ENCODE measurements at regions not wholly inside any gene's neighbourhood (a gene's known extent, or its start where the extent isn't known, plus 50 kb on each side); places are given as distances from the start of the nearest gene placed in this dataset.

- Histone ChIP-seq H2BK15ac (ENCODE audit: low read depth, poor library complexity, severe bottlenecking) (no peak overlapping the region), H3K9me3 (ENCODE audit: control insufficient read depth, low read length) (peaks cover 8% of the 10 kb centered on the region), H2BK5ac (ENCODE audit: low read depth, low read length, poor library complexity, severe bottlenecking) (no peak overlapping the region), H3K27ac (ENCODE audit: low read length, poor library complexity, severe bottlenecking) (no peak overlapping the region), H3K4me1 (ENCODE audit: control insufficient read depth, insufficient read depth, low read depth, low read length) (no peaks in the 10 kb centered on the region), H2BK12ac (ENCODE audit: low read length in 2 of 2) (no peak overlapping the region), H3K4me3 (ENCODE audit: insufficient read depth in 1 of 2, low read depth in 1 of 2, low read length in 2 of 2) (no peak overlapping the region), H2BK120ac (ENCODE audit: low read depth, low read length) (no peak overlapping the region), H3K4me2 (ENCODE audit: low read length, poor library complexity, severe bottlenecking) (no peak overlapping the region), H4K8ac (ENCODE audit: low read length) (no peak overlapping the region), H3K9ac (ENCODE audit: low read length) (no peak overlapping the region), H2AK5ac (ENCODE audit: low read length, severe bottlenecking) (no peak overlapping the region), H3K23ac (ENCODE audit: low read length in 2 of 2) (no peak overlapping the region), H3K79me1 (replicated peaks; ENCODE audit: low read length, poor library complexity, severe bottlenecking) (no peaks in the 10 kb centered on the region), H3K18ac (ENCODE audit: low read depth in 1 of 2, low read length in 2 of 2) (no peak overlapping the region), H3K36me3 (ENCODE audit: control insufficient read depth in 1 of 2, insufficient read depth in 2 of 2, low read depth in 1 of 2, low read length in 2 of 2) (no peaks in the 10 kb centered on the region), H3K27me3 (ENCODE audit: control insufficient read depth in 1 of 2, insufficient read depth in 1 of 2, low read length in 2 of 2) (no peaks in the 10 kb centered on the region), H3K4ac (ENCODE audit: low read depth in 1 of 2, low read length in 2 of 2) (no peak overlapping the region), H4K91ac (ENCODE audit: low read length) (no peak overlapping the region), H2AFZ (ENCODE audit: low read depth, low read length) (no peak overlapping the region), H3K14ac (ENCODE audit: low read length in 2 of 2) (no peak overlapping the region)
- no peak for DNase-seq
- WGBS = 64% methylated on average over 4 of the region's 4 CpGs
Measured at GRCh38 chr13:107942030-107942617, 273.2 kb downstream of the LIG4 start.

DNA sequence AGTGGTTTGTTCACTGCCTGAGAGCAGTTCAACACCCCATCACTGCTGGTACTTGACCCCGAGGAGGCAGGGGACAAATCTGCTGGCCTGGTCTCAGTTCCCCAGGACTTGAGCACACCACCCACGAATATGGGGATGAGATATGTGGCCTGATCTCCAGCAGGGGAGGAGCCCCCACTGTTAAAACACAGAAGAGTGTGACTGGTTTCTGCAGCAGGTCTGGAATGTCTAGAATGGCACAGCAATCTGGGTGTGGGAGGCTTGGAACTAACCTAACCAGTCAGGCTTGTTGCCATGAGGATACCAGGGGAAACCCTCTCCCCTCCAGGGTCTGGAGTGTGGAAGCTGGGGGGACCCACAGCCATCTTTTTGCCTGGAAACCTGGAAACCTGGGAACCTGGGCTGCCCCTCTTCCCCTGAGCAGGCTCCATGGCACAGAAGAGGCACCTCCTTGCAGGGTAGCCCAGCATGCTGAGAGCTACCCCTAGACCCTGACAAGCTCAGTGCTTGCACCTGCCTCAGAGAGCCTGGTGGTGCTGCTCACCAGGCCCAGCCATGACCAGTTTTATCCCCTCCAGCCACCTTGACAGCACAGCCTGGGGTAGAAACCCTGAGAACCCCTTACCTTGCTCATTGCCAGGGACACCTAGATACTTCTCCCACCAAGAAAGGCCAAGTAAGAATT lies 273.8 kb downstream of the LIG4 start:
- H3K4me1 ChIP-seq (ENCODE audit: control insufficient read depth, insufficient read depth, low read depth, low read length) = no peaks in the 10 kb centered on the region
- H3K27ac ChIP-seq (ENCODE audit: low read length, poor library complexity, severe bottlenecking) = no peak overlapping the region
- no peak overlapping the region for H2BK120ac ChIP-seq (ENCODE audit: low read depth, low read length)
- H2AK5ac ChIP-seq (ENCODE audit: low read length, severe bottlenecking) = no peak overlapping the region
- H3K9me3 ChIP-seq (ENCODE audit: control insufficient read depth, low read length) = peaks cover 8% of the 10 kb centered on the region
- H2BK5ac ChIP-seq (ENCODE audit: low read depth, low read length, poor library complexity, severe bottlenecking) = no peak overlapping the region
- no peak overlapping the region for H3K14ac ChIP-seq (ENCODE audit: low read length in 2 of 2)
- no peak overlapping the region for H3K9ac ChIP-seq (ENCODE audit: low read length)
- H3K36me3 ChIP-seq (ENCODE audit: control insufficient read depth in 1 of 2, insufficient read depth in 2 of 2, low read depth in 1 of 2, low read length in 2 of 2) = no peaks in the 10 kb centered on the region
- no peak overlapping the region for H2BK15ac ChIP-seq (ENCODE audit: low read depth, poor library complexity, severe bottlenecking)
- H3K4ac ChIP-seq (ENCODE audit: low read depth in 1 of 2, low read length in 2 of 2) = no peak overlapping the region
- H3K79me1 ChIP-seq (replicated peaks; ENCODE audit: low read length, poor library complexity, severe bottlenecking) = no peaks in the 10 kb centered on the region
- no peak overlapping the region for H2BK12ac ChIP-seq (ENCODE audit: low read length in 2 of 2)
- no peak overlapping the region for H3K18ac ChIP-seq (ENCODE audit: low read depth in 1 of 2, low read length in 2 of 2)
- H4K8ac ChIP-seq (ENCODE audit: low read length) = no peak overlapping the region
- H3K23ac ChIP-seq (ENCODE audit: low read length in 2 of 2) = no peak overlapping the region
- no peak overlapping the region for H2AFZ ChIP-seq (ENCODE audit: low read depth, low read length)
- no peaks in the 10 kb centered on the region for H3K27me3 ChIP-seq (ENCODE audit: control insufficient read depth in 1 of 2, insufficient read depth in 1 of 2, low read length in 2 of 2)
- H4K91ac ChIP-seq (ENCODE audit: low read length) = no peak overlapping the region
- H3K4me2 ChIP-seq (ENCODE audit: low read length, poor library complexity, severe bottlenecking) = no peak overlapping the region
- WGBS = 53% methylated on average over 2 of the region's 2 CpGs
- no peak overlapping the region for H3K4me3 ChIP-seq (ENCODE audit: insufficient read depth in 1 of 2, low read depth in 1 of 2, low read length in 2 of 2)
- no peak for DNase-seq

GRCh38 chr13:107937848-107938247 lies 277.5 kb downstream of the LIG4 start:
- no peaks in the 10 kb centered on the region for H3K27me3 ChIP-seq (ENCODE audit: control insufficient read depth in 1 of 2, insufficient read depth in 1 of 2, low read length in 2 of 2)
- no peak overlapping the region for H2AFZ ChIP-seq (ENCODE audit: low read depth, low read length)
- no peaks in the 10 kb centered on the region for H3K4me1 ChIP-seq (ENCODE audit: control insufficient read depth, insufficient read depth, low read depth, low read length)
- no peak overlapping the region for H3K4me2 ChIP-seq (ENCODE audit: low read length, poor library complexity, severe bottlenecking)
- no peak overlapping the region for H3K27ac ChIP-seq (ENCODE audit: low read length, poor library complexity, severe bottlenecking)
- H2BK120ac ChIP-seq (ENCODE audit: low read depth, low read length) = no peak overlapping the region
- H2BK15ac ChIP-seq (ENCODE audit: low read depth, poor library complexity, severe bottlenecking) = no peak overlapping the region
- H3K4me3 ChIP-seq (ENCODE audit: insufficient read depth in 1 of 2, low read depth in 1 of 2, low read length in 2 of 2) = no peak overlapping the region
- no peaks in the 10 kb centered on the region for H3K36me3 ChIP-seq (ENCODE audit: control insufficient read depth in 1 of 2, insufficient read depth in 2 of 2, low read depth in 1 of 2, low read length in 2 of 2)
- no peak overlapping the region for H2BK5ac ChIP-seq (ENCODE audit: low read depth, low read length, poor library complexity, severe bottlenecking)
- no CpG with 5 or more reads among the region's 2 CpGs for WGBS
- H4K91ac ChIP-seq (ENCODE audit: low read length) = no peak overlapping the region
- no peaks in the 10 kb centered on the region for H3K79me1 ChIP-seq (replicated peaks; ENCODE audit: low read length, poor library complexity, severe bottlenecking)
- DNase-seq = no peak
- no peak overlapping the region for H3K18ac ChIP-seq (ENCODE audit: low read depth in 1 of 2, low read length in 2 of 2)
- H4K8ac ChIP-seq (ENCODE audit: low read length) = no peak overlapping the region
- H3K4ac ChIP-seq (ENCODE audit: low read depth in 1 of 2, low read length in 2 of 2) = no peak overlapping the region
- peaks cover 5% of the 10 kb centered on the region for H3K9me3 ChIP-seq (ENCODE audit: control insufficient read depth, low read length)
- H3K9ac ChIP-seq (ENCODE audit: low read length) = no peak overlapping the region
- H3K23ac ChIP-seq (ENCODE audit: low read length in 2 of 2) = no peak overlapping the region
- no peak overlapping the region for H2AK5ac ChIP-seq (ENCODE audit: low read length, severe bottlenecking)
- no peak overlapping the region for H2BK12ac ChIP-seq (ENCODE audit: low read length in 2 of 2)
- H3K14ac ChIP-seq (ENCODE audit: low read length in 2 of 2) = no peak overlapping the region

DNA sequence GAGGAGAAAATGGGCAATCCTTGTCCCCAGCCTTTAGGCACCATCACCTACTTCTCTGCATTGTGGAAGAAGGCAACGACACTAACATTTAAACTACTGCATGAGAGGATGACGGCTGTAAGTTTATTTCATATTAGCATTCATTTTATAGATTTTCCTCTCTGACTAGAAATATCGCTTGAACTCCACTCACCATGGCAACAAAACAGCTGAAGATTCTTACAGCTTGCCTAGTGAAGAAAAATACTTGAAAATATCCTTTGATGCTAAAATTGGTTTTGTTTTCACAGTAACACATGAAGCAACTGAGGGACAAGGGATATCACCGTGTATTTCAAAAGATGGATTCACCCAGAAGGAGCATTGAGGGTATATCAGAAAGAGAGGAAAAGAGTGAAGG lies 284.3 kb downstream of the LIG4 start:
- Histone ChIP-seq H2BK15ac (ENCODE audit: low read depth, poor library complexity, severe bottlenecking) (no peak overlapping the region), H3K79me1 (replicated peaks; ENCODE audit: low read length, poor library complexity, severe bottlenecking) (no peaks in the 10 kb centered on the region), H2BK12ac (ENCODE audit: low read length in 2 of 2) (no peak overlapping the region), H3K14ac (ENCODE audit: low read length in 2 of 2) (no peak overlapping the region), H2AK5ac (ENCODE audit: low read length, severe bottlenecking) (no peak overlapping the region), H3K18ac (ENCODE audit: low read depth in 1 of 2, low read length in 2 of 2) (no peak overlapping the region), H3K36me3 (ENCODE audit: control insufficient read depth in 1 of 2, insufficient read depth in 2 of 2, low read depth in 1 of 2, low read length in 2 of 2) (no peaks in the 10 kb centered on the region), H3K27ac (ENCODE audit: low read length, poor library complexity, severe bottlenecking) (no peak overlapping the region), H3K4ac (ENCODE audit: low read depth in 1 of 2, low read length in 2 of 2) (no peak overlapping the region), H3K23ac (ENCODE audit: low read length in 2 of 2) (no peak overlapping the region), H3K27me3 (ENCODE audit: control insufficient read depth in 1 of 2, insufficient read depth in 1 of 2, low read length in 2 of 2) (no peaks in the 10 kb centered on the region), H3K4me3 (ENCODE audit: insufficient read depth in 1 of 2, low read depth in 1 of 2, low read length in 2 of 2) (no peak overlapping the region), H2AFZ (ENCODE audit: low read depth, low read length) (no peak overlapping the region), H2BK5ac (ENCODE audit: low read depth, low read length, poor library complexity, severe bottlenecking) (no peak overlapping the region), H3K9ac (ENCODE audit: low read length) (no peak overlapping the region), H3K4me2 (ENCODE audit: low read length, poor library complexity, severe bottlenecking) (no peak overlapping the region), H3K9me3 (ENCODE audit: control insufficient read depth, low read length) (peaks cover 12% of the 10 kb centered on the region), H2BK120ac (ENCODE audit: low read depth, low read length) (no peak overlapping the region), H3K4me1 (ENCODE audit: control insufficient read depth, insufficient read depth, low read depth, low read length) (no peaks in the 10 kb centered on the region), H4K8ac (ENCODE audit: low read length) (no peak overlapping the region), H4K91ac (ENCODE audit: low read length) (no peak overlapping the region)
- 87% methylated on average over 2 of the region's 4 CpGs for WGBS
- no peak for DNase-seq

All from mesenchymal stem cell (in vitro differentiated cells and primary cell).